ENCODE measurements at regions not wholly inside any gene's neighbourhood (a gene's known extent, or its start where the extent isn't known, plus 50 kb on each side); places are given as distances from the start of the nearest gene placed in this dataset.

- no peak for TF ChIP-seq CTCF (conservative IDR thresholded peaks at IDR 0.05)
- TF ChIP-seq EZH2 (IDR thresholded peaks at IDR 0.05; ENCODE audit: low read depth): no peak
Measured at GRCh38 chr15:87082581-87082980, 1002.9 kb downstream of the AGBL1 start.

Measured in PC-9 (cell line).